MM.1S (cell line): ENCODE measurements at regions not wholly inside any gene's neighbourhood (a gene's known extent, or its start where the extent isn't known, plus 50 kb on each side); places are given as distances from the start of the nearest gene placed in this dataset.

Experiments
- EZH2 ChIP-seq: fragments of 300-600 bp; sonication (generic); optimal IDR thresholded peaks from 2 replicates; pipeline ENCODE3; 2017; ENCODE audit warnings: low read depth, mild to moderate bottlenecking, antibody characterized with exemption, low read length, mixed read lengths
- EZH2phosphoT487 ChIP-seq: fragments of 300-600 bp; sonication (generic); IDR thresholded peaks from 2 replicates; pipeline ENCODE4 v1.6.1; 2018; ENCODE audit warnings: antibody characterized with exemption, low read length
- TF ChIP-seq, protein P1 (sequence below): fragments of 300-600 bp; sonication (generic); IDR thresholded peaks from 2 replicates; pipeline ENCODE4 v1.5.1; 2016; ENCODE audit warnings: antibody characterized with exemption, low read length, mixed read lengths

DNA sequence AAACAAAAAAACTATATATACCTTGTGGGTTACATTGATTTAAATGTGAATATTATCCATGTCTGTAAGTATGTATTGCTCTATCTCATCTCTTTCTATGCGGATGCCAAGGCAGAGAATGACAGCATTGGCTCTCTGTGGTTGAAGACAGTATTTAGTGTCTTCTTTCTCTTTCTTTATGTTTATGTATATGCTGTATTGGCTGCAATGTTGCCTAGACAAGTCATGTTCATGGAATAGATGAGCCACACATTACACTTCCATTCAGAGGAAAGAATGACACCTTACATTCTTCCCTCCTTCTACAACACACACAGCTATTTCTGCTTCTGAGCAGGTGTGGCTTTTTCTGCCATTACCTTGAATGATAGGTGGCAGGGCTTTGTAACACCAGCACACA lies 639.4 kb upstream of the MIR17HG start:
- TF ChIP-seq, protein P1, sequence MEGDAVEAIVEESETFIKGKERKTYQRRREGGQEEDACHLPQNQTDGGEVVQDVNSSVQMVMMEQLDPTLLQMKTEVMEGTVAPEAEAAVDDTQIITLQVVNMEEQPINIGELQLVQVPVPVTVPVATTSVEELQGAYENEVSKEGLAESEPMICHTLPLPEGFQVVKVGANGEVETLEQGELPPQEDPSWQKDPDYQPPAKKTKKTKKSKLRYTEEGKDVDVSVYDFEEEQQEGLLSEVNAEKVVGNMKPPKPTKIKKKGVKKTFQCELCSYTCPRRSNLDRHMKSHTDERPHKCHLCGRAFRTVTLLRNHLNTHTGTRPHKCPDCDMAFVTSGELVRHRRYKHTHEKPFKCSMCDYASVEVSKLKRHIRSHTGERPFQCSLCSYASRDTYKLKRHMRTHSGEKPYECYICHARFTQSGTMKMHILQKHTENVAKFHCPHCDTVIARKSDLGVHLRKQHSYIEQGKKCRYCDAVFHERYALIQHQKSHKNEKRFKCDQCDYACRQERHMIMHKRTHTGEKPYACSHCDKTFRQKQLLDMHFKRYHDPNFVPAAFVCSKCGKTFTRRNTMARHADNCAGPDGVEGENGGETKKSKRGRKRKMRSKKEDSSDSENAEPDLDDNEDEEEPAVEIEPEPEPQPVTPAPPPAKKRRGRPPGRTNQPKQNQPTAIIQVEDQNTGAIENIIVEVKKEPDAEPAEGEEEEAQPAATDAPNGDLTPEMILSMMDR = no peak
- TF ChIP-seq EZH2 (no peak), EZH2phosphoT487 (no peak)
